ENCODE measurements at regions not wholly inside any gene's neighbourhood (a gene's known extent, or its start where the extent isn't known, plus 50 kb on each side); places are given as distances from the start of the nearest gene placed in this dataset.

DNA sequence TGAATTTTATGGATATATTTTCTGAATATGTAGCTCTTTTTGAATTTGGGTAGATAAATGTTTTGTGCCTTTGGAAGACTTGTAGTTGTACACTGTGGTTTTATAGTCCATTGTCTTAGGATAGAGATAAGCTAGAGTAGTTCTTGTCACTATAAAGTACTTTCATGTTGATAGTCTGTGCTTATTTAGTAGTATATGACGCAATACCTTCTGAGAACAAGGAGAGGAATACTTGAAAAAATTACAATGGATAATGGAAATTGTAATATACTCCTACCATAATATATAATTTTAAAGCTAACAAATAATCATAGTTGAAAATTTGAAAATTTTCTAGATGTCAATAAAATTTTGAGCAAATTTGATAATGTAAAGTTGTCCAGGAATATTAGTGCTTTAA lies 664.0 kb downstream of the TLE4 start:
- CTCF ChIA-PET = interaction anchor here (0.6 kb wide), 1 partner anchor 10 kb away, joined by 4 read pairs; no protein-coding TSS in a partner anchor

DNA sequence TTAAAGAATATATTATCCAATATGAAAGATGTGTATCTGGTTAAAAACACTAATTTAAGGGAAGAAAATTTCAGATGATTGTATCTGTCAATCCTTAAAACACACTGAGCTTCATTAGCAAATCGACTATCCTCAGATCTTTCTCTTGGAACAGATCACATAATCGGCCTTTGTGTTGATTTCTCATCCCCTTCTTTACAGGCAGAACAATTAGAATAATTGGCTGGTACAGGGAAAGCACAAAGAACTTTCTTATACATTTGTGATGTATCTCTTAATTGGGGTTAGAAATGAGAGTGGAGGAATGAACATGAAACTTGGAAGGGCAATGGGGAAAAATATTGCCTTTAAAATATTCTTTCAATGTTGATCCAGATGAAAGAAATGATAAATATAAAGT lies 662.1 kb downstream of the TLE4 start:
- TF ChIP-seq, protein P1, sequence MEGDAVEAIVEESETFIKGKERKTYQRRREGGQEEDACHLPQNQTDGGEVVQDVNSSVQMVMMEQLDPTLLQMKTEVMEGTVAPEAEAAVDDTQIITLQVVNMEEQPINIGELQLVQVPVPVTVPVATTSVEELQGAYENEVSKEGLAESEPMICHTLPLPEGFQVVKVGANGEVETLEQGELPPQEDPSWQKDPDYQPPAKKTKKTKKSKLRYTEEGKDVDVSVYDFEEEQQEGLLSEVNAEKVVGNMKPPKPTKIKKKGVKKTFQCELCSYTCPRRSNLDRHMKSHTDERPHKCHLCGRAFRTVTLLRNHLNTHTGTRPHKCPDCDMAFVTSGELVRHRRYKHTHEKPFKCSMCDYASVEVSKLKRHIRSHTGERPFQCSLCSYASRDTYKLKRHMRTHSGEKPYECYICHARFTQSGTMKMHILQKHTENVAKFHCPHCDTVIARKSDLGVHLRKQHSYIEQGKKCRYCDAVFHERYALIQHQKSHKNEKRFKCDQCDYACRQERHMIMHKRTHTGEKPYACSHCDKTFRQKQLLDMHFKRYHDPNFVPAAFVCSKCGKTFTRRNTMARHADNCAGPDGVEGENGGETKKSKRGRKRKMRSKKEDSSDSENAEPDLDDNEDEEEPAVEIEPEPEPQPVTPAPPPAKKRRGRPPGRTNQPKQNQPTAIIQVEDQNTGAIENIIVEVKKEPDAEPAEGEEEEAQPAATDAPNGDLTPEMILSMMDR (IDR thresholded peaks at IDR 0.05; ENCODE audit: unreplicated experiment) = no peak
- CTCF ChIA-PET = interaction anchor here (0.6 to 1.3 kb wide), 3 partner anchors 15 to 1368 kb away, joined by 4 to 5 read pairs (median 4); no protein-coding TSS in a partner anchor
- no peaks in the 10 kb centered on the region for H3K36me3 Mint-ChIP-seq (ENCODE audit: insufficient read depth, unreplicated experiment)
- intact Hi-C loops (cut with micrococcal nuclease) = no loop called here
- no peak for DNase-seq (ENCODE audit: unreplicated experiment)
- BruUV-seq (replicated peaks) = no TSS peak
- no peaks in the 10 kb centered on the region for H3K27me3 Mint-ChIP-seq (ENCODE audit: insufficient read depth, unreplicated experiment)
- POLR2A ChIA-PET = interaction anchor here (1.5 kb wide), 1 partner anchor 10 kb away, joined by 6 read pairs; no protein-coding TSS in a partner anchor
- H3K27ac Mint-ChIP-seq (ENCODE audit: low read depth, unreplicated experiment) = no peak overlapping the region
- H3K4me1 Mint-ChIP-seq (ENCODE audit: insufficient read depth, unreplicated experiment) = peaks cover 8% of the 10 kb centered on the region
- no peak overlapping the region for H3K4me3 Mint-ChIP-seq (ENCODE audit: unreplicated experiment)
- peaks cover 7% of the 10 kb centered on the region for H3K9me3 Mint-ChIP-seq (ENCODE audit: unreplicated experiment)

More for the DNA sequence above, 664.0 kb downstream of the TLE4 start:
- BruUV-seq (replicated peaks) = no TSS peak
- no peak overlapping the region for H3K4me3 Mint-ChIP-seq (ENCODE audit: unreplicated experiment)
- peaks cover 7% of the 10 kb centered on the region for H3K9me3 Mint-ChIP-seq (ENCODE audit: unreplicated experiment)
- H3K36me3 Mint-ChIP-seq (ENCODE audit: insufficient read depth, unreplicated experiment) = no peaks in the 10 kb centered on the region
- no peak for DNase-seq (ENCODE audit: unreplicated experiment)
- H3K27ac Mint-ChIP-seq (ENCODE audit: low read depth, unreplicated experiment) = no peak overlapping the region
- POLR2A ChIA-PET = no interaction called here
- H3K27me3 Mint-ChIP-seq (ENCODE audit: insufficient read depth, unreplicated experiment) = no peaks in the 10 kb centered on the region
- TF ChIP-seq, protein P1 (IDR thresholded peaks at IDR 0.05; ENCODE audit: unreplicated experiment) = no peak
- H3K4me1 Mint-ChIP-seq (ENCODE audit: insufficient read depth, unreplicated experiment) = peaks cover 8% of the 10 kb centered on the region
- intact Hi-C loops (cut with micrococcal nuclease) = no loop called here

DNA sequence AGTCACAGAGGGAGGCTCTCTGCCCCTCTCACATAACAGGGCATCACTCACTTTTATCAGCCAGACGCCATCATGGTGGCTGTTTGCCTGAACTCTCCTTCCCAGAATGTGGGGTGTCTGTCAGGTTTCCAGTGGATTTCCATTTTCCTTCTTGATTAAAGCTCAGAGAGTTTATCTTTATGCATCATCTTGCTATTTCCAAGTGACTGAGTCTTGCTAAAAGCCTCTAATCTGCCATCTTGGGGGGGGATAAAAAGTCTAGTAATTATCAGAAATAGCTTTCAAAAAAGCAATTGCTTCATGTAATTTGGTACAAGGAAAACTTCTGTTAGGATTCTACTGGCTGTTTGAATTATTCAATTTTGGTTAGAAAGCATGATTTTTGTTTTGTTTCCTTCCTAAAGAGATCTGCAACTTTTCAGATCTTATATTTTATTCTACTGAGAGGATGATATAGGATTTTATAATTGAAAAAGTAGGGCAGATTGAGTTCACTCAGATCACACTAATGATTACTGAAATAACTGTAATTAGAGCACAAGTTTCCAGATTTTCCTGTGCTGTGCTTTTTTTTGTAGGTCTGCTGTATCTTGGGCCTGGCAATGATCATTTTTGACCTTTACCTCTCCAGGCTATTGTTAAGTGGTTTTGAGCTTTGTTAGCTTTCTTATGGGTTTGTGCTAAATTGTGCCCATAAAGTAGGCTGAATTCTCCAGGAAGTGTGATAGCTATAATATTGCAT lies 661.5 kb downstream of the TLE4 start:
- TF ChIP-seq, protein P1 (IDR thresholded peaks at IDR 0.05; ENCODE audit: unreplicated experiment) = no peak
- H3K36me3 Mint-ChIP-seq (ENCODE audit: insufficient read depth, unreplicated experiment) = no peaks in the 10 kb centered on the region

DNA sequence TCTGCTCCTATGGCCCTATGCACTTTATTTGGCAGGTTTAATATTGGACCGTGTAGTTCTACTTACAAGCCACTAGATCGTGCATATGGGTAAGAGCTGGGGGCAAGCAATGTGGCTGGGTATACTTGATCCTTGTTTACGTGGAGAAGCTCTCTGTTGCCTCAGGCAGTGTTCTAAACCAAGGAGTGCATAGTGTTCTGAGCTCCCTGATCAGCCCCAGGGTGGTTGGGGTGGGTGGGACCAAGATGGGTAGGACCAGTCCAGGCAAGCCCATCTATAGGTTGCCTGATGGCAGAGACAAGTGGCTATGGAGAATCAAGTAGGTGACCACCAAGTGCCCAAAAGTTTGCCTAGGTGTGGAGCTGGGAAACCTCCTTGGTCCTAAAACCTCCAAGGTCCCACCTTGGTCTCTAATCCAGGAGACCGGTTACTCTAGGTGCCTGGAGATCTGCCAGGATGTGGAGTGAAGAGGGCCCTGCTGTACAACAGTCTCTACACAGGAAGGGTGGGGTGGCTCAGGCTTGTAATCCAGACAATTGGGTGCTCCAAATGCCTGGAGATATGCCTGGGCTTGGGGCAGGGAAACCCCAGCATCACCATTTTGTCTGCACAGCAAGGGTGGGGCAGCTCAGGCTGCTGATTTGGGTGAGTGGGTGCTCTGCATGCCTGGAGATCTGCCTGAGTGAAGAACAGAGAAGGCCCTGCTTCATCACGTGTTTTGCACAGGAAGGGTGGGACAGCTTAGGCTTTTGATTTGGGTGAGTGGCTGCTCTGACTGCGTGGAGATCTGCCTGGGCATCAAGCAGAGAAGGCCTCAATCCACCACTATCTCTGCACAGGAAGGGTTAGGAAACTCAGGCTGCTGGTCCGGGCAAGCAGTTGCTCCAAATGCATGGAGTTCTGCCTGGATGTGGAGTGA lies 659.8 kb downstream of the TLE4 start:
- H3K27ac Mint-ChIP-seq (ENCODE audit: low read depth, unreplicated experiment) = peak overlapping the region; percentile 33
- BruUV-seq (replicated peaks) = no TSS peak
- no peak overlapping the region for H3K4me3 Mint-ChIP-seq (ENCODE audit: unreplicated experiment)
- DNase-seq (ENCODE audit: unreplicated experiment) = peak; percentile 18
- POLR2A ChIA-PET = no interaction called here
- no peaks in the 10 kb centered on the region for H3K36me3 Mint-ChIP-seq (ENCODE audit: insufficient read depth, unreplicated experiment)
- no peaks in the 10 kb centered on the region for H3K27me3 Mint-ChIP-seq (ENCODE audit: insufficient read depth, unreplicated experiment)
- peaks cover 4% of the 10 kb centered on the region for H3K9me3 Mint-ChIP-seq (ENCODE audit: unreplicated experiment)
- TF ChIP-seq, protein P1 (IDR thresholded peaks at IDR 0.05; ENCODE audit: unreplicated experiment) = no peak
- CTCF ChIA-PET = interaction anchor here (0.6 kb wide), 1 partner anchor 150 kb away, joined by 3 read pairs; no protein-coding TSS in a partner anchor
- H3K4me1 Mint-ChIP-seq (ENCODE audit: insufficient read depth, unreplicated experiment) = peaks cover 8% of the 10 kb centered on the region
- intact Hi-C loops (cut with micrococcal nuclease) = no loop called here

More for the DNA sequence above, 661.5 kb downstream of the TLE4 start:
- DNase-seq (ENCODE audit: unreplicated experiment) = no peak
- Mint-ChIP-seq H3K4me3 (ENCODE audit: unreplicated experiment) (no peak overlapping the region), H3K27me3 (ENCODE audit: insufficient read depth, unreplicated experiment) (no peaks in the 10 kb centered on the region), H3K4me1 (ENCODE audit: insufficient read depth, unreplicated experiment) (peaks cover 8% of the 10 kb centered on the region), H3K9me3 (ENCODE audit: unreplicated experiment) (peaks cover 7% of the 10 kb centered on the region), H3K27ac (ENCODE audit: low read depth, unreplicated experiment) (no peak overlapping the region)
- BruUV-seq (replicated peaks) = no TSS peak
- ChIA-PET POLR2A (interaction anchor here (1.5 kb wide), 1 partner anchor 10 kb away, joined by 6 read pairs; no protein-coding TSS in a partner anchor), CTCF (interaction anchor here (0.6 to 1.3 kb wide), 3 partner anchors 14 to 1368 kb away, joined by 4 to 5 read pairs (median 4); no protein-coding TSS in a partner anchor)
- intact Hi-C loops (cut with micrococcal nuclease) = no loop called here

All from MCF 10A (cell line).